Gastrocnemius medialis (tissue), 4 donors: ENCODE measurements at regions not wholly inside any gene's neighbourhood (a gene's known extent, or its start where the extent isn't known, plus 50 kb on each side); places are given as distances from the start of the nearest gene placed in this dataset.
"Not testable (repeated sequence)": the region's sequence is repeated elsewhere in the genome, so short reads cannot be mapped to it uniquely, and the experiment has no call there.

Experiments used
- ATAC-seq, 2 donors: fragments of 150-250 bp; one replicate each; pipeline ENCODE4 v1.9.1; 2016
- DNase-seq, 2 donors: peaks; one replicate each; pipeline ENCODE4 v3.0.0-alpha.2; 2019
- H3K27ac ChIP-seq, 4 donors: fragments of 200-600 bp; sonication (generic); 1 replicate in 1 of 4; 2 replicates in 3 of 4; pipeline ENCODE4 v1.5.1; 2016 to 2018; ENCODE audit warnings: mild to moderate bottlenecking in 2 of 4, moderate library complexity in 1 of 4
- H3K27me3 ChIP-seq, 3 donors: fragments of 200-600 bp; sonication (generic) in 2 of 3; 1 replicate in 1 of 3; 2 replicates in 2 of 3; pipeline versions ENCODE4 v1.5.1 to v1.6.0; 2016 to 2019; ENCODE audit warnings: mild to moderate bottlenecking in 1 of 3, moderate library complexity in 1 of 3
- H3K36me3 ChIP-seq, 2 donors: fragments of 200-600 bp; sonication (generic) in 1 of 2; one replicate each; pipeline ENCODE4 v1.5.1; 2017 to 2018
- H3K4me1 ChIP-seq, 2 donors: fragments of 200-600 bp; sonication (generic) in 1 of 2; one replicate each; pipeline ENCODE4 v1.5.1; 2016 to 2017; ENCODE audit warnings: mild to moderate bottlenecking in 2 of 2
- H3K4me3 ChIP-seq, 4 donors: fragments of 200-600 bp; sonication (generic) in 3 of 4; 1 replicate in 1 of 4; 2 replicates in 3 of 4; pipeline ENCODE4 v1.5.1; 2016 to 2019; ENCODE audit warnings: mild to moderate bottlenecking in 2 of 4
- H3K9me3 ChIP-seq, 3 donors: fragments of 200-600 bp; sonication (generic) in 2 of 3; 1 replicate in 1 of 3; 2 replicates in 2 of 3; pipeline ENCODE4 v1.5.1; 2016 to 2019
- CTCF ChIP-seq, 5 experiments: fragments of 450-650 bp in 3 of 5; fragments of 200-600 bp in 2 of 5; sonication (generic) in 2 of 5; IDR thresholded peaks in 4 of 5; conservative IDR thresholded peaks in 1 of 5; 1 replicate in 4 of 5; 2 replicates in 1 of 5; pipeline ENCODE4 v1.5.1; 2016 to 2019; ENCODE audit warnings: antibody characterized with exemption in 5 of 5, mild to moderate bottlenecking in 3 of 5, moderate library complexity in 3 of 5
- POLR2A ChIP-seq, 2 donors: fragments of 450-650 bp; IDR thresholded peaks; one replicate each; pipeline ENCODE4 v1.6.1; 2017; ENCODE audit warnings: antibody characterized with exemption in 2 of 2, mild to moderate bottlenecking in 2 of 2, moderate library complexity in 2 of 2
- in situ Hi-C, 4 donors: fragments of 200-750 bp; cut with MboI; loops; one replicate each; pipeline versions ENCODE4 v1.15.0 to v1.8.0; 2017; ENCODE audit warnings: low sequenced_read_pairs in 4 of 4
- intact Hi-C: fragments of 100-400 bp; cut with DNase I; formaldehyde crosslinking; loops from one replicate; pipeline ENCODE4 v1.15.1; 2023; ENCODE audit warnings: low total_unique reads

- Histone ChIP-seq H3K4me3 (no peak overlapping the region), H3K36me3 (no peaks in the 10 kb centered on the region), H3K27me3 (no peaks in the 10 kb centered on the region), H3K4me1 (no peaks in the 10 kb centered on the region), H3K27ac (no peak overlapping the region), H3K9me3 (no peaks in the 10 kb centered on the region)
- intact Hi-C loops, result no loop called here
- DNase-seq, result no peak
- no peak for ATAC-seq
- in situ Hi-C loops, result no loop called here
- TF ChIP-seq POLR2A (IDR thresholded peaks at IDR 0.05) (no peak), CTCF (IDR thresholded peaks at IDR 0.05 in 4 of 5, conservative IDR thresholded peaks at IDR 0.05 in 1 of 5) (no peak)
Measured at GRCh38 chr10:55793024-55793423, 568.0 kb downstream of the ZWINT start.

GRCh38 chr10:55790276-55790675 lies 570.8 kb downstream of the ZWINT start:
- H3K4me3 ChIP-seq, ATAC-seq, H3K36me3 ChIP-seq, intact Hi-C loops, in situ Hi-C loops, H3K27me3 ChIP-seq, H3K9me3 ChIP-seq, H3K27ac ChIP-seq, H3K4me1 ChIP-seq, DNase-seq: not testable (repeated sequence)

DNA sequence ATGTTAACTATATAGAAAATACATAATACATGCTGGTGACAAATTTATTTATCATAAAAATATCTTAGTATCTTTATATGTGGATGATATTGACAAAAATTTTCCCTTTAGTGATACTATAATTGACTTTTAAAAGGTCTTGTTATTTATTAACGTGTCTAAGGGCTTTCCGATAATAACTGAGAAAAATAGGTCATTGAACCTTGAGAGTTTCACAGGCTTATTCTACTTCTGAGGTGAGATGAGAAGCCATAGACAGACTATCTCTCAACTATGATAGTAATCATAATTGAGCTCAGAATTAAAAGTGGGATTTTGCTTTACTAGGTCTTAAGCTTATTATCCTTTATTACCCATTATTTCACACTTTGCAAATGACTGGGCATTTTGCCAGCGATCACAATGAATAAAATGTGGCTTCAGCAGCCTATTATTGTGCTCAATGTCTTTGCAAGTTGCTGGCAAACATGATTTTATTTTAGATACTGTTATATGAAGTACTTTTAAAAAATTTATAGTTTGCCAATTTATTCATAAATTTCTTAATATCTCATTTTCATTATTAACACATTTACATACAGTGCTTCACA lies 574.5 kb downstream of the ZWINT start:
- Histone ChIP-seq H3K36me3 (no peaks in the 10 kb centered on the region), H3K27me3 (no peaks in the 10 kb centered on the region), H3K27ac (no peak overlapping the region), H3K4me3 (no peak overlapping the region), H3K4me1 (no peaks in the 10 kb centered on the region), H3K9me3 (no peaks in the 10 kb centered on the region)
- intact Hi-C loops, result no loop called here
- no peak for DNase-seq
- no peak for TF ChIP-seq POLR2A (IDR thresholded peaks at IDR 0.05)
- no peak for TF ChIP-seq CTCF (IDR thresholded peaks at IDR 0.05 in 4 of 5, conservative IDR thresholded peaks at IDR 0.05 in 1 of 5)
- in situ Hi-C loops, result no loop called here
- no peak for ATAC-seq

DNA sequence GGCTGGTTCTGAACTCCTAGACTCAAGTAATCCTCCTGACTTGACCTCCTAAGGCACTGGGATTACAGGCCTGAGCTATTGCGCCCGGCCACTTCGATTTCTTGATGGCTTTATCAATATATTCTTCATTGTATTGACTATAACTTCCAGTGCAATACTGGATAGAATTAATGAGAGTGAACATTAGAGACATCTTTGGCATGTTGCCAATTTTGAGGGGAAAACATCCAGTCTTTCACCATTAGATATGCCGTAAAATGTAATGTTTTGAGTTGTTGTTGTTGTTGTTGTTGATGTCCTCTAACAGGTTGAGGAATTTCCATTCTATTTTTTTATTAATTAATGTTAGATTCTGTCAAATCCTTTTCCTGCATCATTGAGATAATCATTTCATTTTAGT lies 578.9 kb downstream of the ZWINT start:
- no peaks in the 10 kb centered on the region for H3K27me3 ChIP-seq
- no peak overlapping the region for H3K27ac ChIP-seq
- DNase-seq (no peak), ATAC-seq (no peak)
- TF ChIP-seq CTCF (IDR thresholded peaks at IDR 0.05 in 4 of 5, conservative IDR thresholded peaks at IDR 0.05 in 1 of 5) (no peak), POLR2A (IDR thresholded peaks at IDR 0.05) (no peak)
- H3K9me3 ChIP-seq, result no peaks in the 10 kb centered on the region
- H3K36me3 ChIP-seq, result no peaks in the 10 kb centered on the region
- in situ Hi-C loops, result no loop called here
- intact Hi-C loops, result no loop called here
- no peaks in the 10 kb centered on the region for H3K4me1 ChIP-seq
- H3K4me3 ChIP-seq, result no peak overlapping the region

- H3K36me3 ChIP-seq, result no peaks in the 10 kb centered on the region
- intact Hi-C loops (no loop called here), in situ Hi-C loops (no loop called here)
- TF ChIP-seq CTCF (IDR thresholded peaks at IDR 0.05 in 4 of 5, conservative IDR thresholded peaks at IDR 0.05 in 1 of 5) (no peak), POLR2A (IDR thresholded peaks at IDR 0.05) (no peak)
- no peaks in the 10 kb centered on the region for H3K4me1 ChIP-seq
- H3K27me3 ChIP-seq, result no peaks in the 10 kb centered on the region
- no peaks in the 10 kb centered on the region for H3K9me3 ChIP-seq
- H3K27ac ChIP-seq, result no peak overlapping the region
- no peak for ATAC-seq
- no peak for DNase-seq
- H3K4me3 ChIP-seq, result no peak overlapping the region
Measured at GRCh38 chr10:55766212-55766611, 594.8 kb downstream of the ZWINT start.
